ENCODE measurements at regions not wholly inside any gene's neighbourhood (a gene's known extent, or its start where the extent isn't known, plus 50 kb on each side); places are given as distances from the start of the nearest gene placed in this dataset.

DNA sequence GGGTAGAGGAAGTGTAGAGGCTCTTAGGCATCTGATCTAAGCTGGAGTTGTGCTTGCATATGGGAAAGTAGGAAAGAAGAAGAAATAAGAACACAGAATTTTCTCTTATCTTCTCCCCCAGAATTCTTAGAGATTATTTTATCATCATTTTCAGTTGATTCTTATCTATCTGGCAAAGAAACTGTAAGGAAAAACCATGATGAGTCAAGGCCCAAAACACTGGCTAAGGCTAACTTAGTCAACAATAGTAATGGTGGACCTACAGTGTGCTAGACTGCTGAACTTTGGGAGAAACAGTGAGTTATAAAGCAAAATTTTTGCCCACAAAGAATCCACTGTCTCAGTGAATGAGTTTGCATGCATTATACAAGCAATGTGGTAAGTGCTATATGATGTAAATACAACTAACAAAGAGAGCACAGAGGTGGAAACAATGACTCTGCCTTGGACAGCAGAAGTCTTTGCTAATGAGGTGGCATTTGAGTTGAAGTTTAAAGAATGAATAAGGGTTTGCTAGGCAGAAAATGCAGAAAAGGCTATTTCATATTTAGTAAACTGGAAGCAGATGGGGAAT, 344.5 kb upstream of the PLET1 start:
- Mint-ChIP-seq H3K27ac (no peak overlapping the region), H3K36me3 (peaks cover 0 to 6% of the 10 kb centered on the region in 2 donors), H3K4me1 (peaks cover 8% of the 10 kb centered on the region), H3K27me3 (ENCODE audit: low read depth in 3 of 3) (peaks cover 15 to 40% (median 21%) of the 10 kb centered on the region in 3 donors), H3K4me3 (no peak overlapping the region), H3K9me3 (peaks cover 0 to 3% (median 0%) of the 10 kb centered on the region in 7 donors)
- H3K79me2 ChIP-seq (ENCODE audit: insufficient read depth, low read length), result no peaks in the 10 kb centered on the region
- TF ChIP-seq, protein P1, sequence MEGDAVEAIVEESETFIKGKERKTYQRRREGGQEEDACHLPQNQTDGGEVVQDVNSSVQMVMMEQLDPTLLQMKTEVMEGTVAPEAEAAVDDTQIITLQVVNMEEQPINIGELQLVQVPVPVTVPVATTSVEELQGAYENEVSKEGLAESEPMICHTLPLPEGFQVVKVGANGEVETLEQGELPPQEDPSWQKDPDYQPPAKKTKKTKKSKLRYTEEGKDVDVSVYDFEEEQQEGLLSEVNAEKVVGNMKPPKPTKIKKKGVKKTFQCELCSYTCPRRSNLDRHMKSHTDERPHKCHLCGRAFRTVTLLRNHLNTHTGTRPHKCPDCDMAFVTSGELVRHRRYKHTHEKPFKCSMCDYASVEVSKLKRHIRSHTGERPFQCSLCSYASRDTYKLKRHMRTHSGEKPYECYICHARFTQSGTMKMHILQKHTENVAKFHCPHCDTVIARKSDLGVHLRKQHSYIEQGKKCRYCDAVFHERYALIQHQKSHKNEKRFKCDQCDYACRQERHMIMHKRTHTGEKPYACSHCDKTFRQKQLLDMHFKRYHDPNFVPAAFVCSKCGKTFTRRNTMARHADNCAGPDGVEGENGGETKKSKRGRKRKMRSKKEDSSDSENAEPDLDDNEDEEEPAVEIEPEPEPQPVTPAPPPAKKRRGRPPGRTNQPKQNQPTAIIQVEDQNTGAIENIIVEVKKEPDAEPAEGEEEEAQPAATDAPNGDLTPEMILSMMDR (IDR thresholded peaks at IDR 0.05), result no peak
- intact Hi-C loops (cut with micrococcal nuclease), result no loop called here
- H3K4me2 ChIP-seq (replicated peaks; ENCODE audit: extremely low read depth, low read length, poor library complexity, severe bottlenecking), result no peak overlapping the region
- H3K9ac ChIP-seq (ENCODE audit: insufficient read depth, low read length, poor library complexity, severe bottlenecking), result no peak overlapping the region
- DNase-seq, result no peak
- H3K9me3 ChIP-seq (replicated peaks in 1 of 2; ENCODE audit: control insufficient read depth in 1 of 2, insufficient read depth in 1 of 2, low read length in 2 of 2), result no peaks in the 10 kb centered on the region
- H3K27ac ChIP-seq (ENCODE audit: low read depth in 1 of 2, low read length in 2 of 2), result no peak overlapping the region
- peaks cover 13% of the 10 kb centered on the region in 2 donors for H3K27me3 ChIP-seq (ENCODE audit: control insufficient read depth in 2 of 2, insufficient read depth in 2 of 2, low read length in 2 of 2)
- H2AFZ ChIP-seq (ENCODE audit: insufficient read depth, low read depth, low read length, poor library complexity, severe bottlenecking), result no peak overlapping the region
- H4K20me1 ChIP-seq (ENCODE audit: insufficient read depth, low read length), result no peaks in the 10 kb centered on the region
- peaks cover 3 to 16% of the 10 kb centered on the region in 2 donors for H3K4me1 ChIP-seq (ENCODE audit: control insufficient read depth in 1 of 2, insufficient read depth in 2 of 2, low read length in 2 of 2)
- H3K36me3 ChIP-seq (replicated peaks in 1 of 2; ENCODE audit: control insufficient read depth in 1 of 2, insufficient read depth in 2 of 2, low read length in 2 of 2), result no peaks in the 10 kb centered on the region
- H3K4me3 ChIP-seq (replicated peaks in 1 of 3; ENCODE audit: low read depth in 2 of 3, low read length in 3 of 3), result no peak overlapping the region

DNA sequence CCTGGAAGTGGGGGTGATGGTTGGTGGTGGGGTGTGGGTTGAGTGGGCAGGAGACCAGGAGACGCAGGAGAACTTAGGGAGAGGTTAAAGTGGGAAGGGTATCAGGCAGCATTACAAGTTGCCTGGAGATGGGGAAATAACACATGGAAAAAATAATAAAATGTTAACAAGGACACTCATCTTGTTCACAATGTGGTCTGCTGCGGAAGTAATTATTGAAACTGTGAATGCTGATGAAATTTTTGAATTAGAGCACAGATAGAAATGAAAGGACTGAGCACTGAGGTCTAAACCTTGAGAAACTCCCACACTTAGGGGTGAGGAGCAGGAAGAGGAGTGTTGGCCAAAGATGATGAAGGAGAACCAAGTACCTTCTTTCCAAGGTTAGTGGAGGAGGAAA, 346.0 kb upstream of the PLET1 start:
- WGBS (ENCODE audit: insufficient coverage), result 100% methylated on average over 1 of the region's 2 CpGs
- H3K79me2 ChIP-seq (ENCODE audit: insufficient read depth, low read length), result no peaks in the 10 kb centered on the region
- no peak overlapping the region for H3K9ac ChIP-seq (ENCODE audit: insufficient read depth, low read length, poor library complexity, severe bottlenecking)
- H4K20me1 ChIP-seq (ENCODE audit: insufficient read depth, low read length), result no peaks in the 10 kb centered on the region
- Mint-ChIP-seq H3K4me3 (peak overlapping the region in 1 of 2 donors; percentile 18), H3K27me3 (ENCODE audit: low read depth in 3 of 3) (peaks cover 15 to 40% (median 18%) of the 10 kb centered on the region in 3 donors), H3K27ac (no peak overlapping the region), H3K9me3 (peaks cover 0 to 3% (median 0%) of the 10 kb centered on the region in 7 donors), H3K4me1 (peaks cover 15% of the 10 kb centered on the region), H3K36me3 (peaks cover 0 to 6% of the 10 kb centered on the region in 2 donors)
- no peak overlapping the region for H3K4me3 ChIP-seq (replicated peaks in 1 of 3; ENCODE audit: low read depth in 2 of 3, low read length in 3 of 3)
- no peaks in the 10 kb centered on the region for H3K36me3 ChIP-seq (replicated peaks in 1 of 2; ENCODE audit: control insufficient read depth in 1 of 2, insufficient read depth in 2 of 2, low read length in 2 of 2)
- intact Hi-C loops (cut with micrococcal nuclease), result no loop called here
- DNase-seq, result no peak
- peaks cover 13% of the 10 kb centered on the region in 2 donors for H3K27me3 ChIP-seq (ENCODE audit: control insufficient read depth in 2 of 2, insufficient read depth in 2 of 2, low read length in 2 of 2)
- peaks cover 14 to 23% of the 10 kb centered on the region in 2 donors for H3K4me1 ChIP-seq (ENCODE audit: control insufficient read depth in 1 of 2, insufficient read depth in 2 of 2, low read length in 2 of 2)
- H3K4me2 ChIP-seq (replicated peaks; ENCODE audit: extremely low read depth, low read length, poor library complexity, severe bottlenecking), result no peak overlapping the region
- H3K27ac ChIP-seq (ENCODE audit: low read depth in 1 of 2, low read length in 2 of 2), result no peak overlapping the region
- H2AFZ ChIP-seq (ENCODE audit: insufficient read depth, low read depth, low read length, poor library complexity, severe bottlenecking), result no peak overlapping the region
- H3K9me3 ChIP-seq (replicated peaks in 1 of 2; ENCODE audit: control insufficient read depth in 1 of 2, insufficient read depth in 1 of 2, low read length in 2 of 2), result no peaks in the 10 kb centered on the region
- TF ChIP-seq, protein P1 (IDR thresholded peaks at IDR 0.05), result no peak
